HCT116 (cell line): ENCODE measurements at regions not wholly inside any gene's neighbourhood (a gene's known extent, or its start where the extent isn't known, plus 50 kb on each side); places are given as distances from the start of the nearest gene placed in this dataset.

Experiments used
- ATAC-seq: fragments of 200-7000 bp; cut with Tn5 transposase; 2 replicates; pipeline ENCODE4 v1.9.1; 2020; ENCODE audit warnings: mild to moderate bottlenecking, moderate library complexity
- BruUV-seq: library from RNA; stranded (reverse); fragments of 400-500 nt; replicated peaks from 2 replicates; lab custom pipeline; 2021; lab: Mats Ljungman, UMichigan
- CTCF ChIA-PET: fragments of 300-600 bp; sonication (Branson Sonifier 250); formaldehyde crosslinking; loops from one replicate; lab custom pipeline; 2021; ENCODE audit warnings: antibody characterized with exemption; lab: Charles Lee
- POLR2A ChIA-PET: fragments of 300-600, 350-600 bp; sonication (Branson Sonifier 250); formaldehyde crosslinking; loops from one replicate; lab custom pipeline; 2021; ENCODE audit warnings: antibody characterized with exemption; lab: Charles Lee
- RAD21 ChIA-PET, 2 experiments: fragments of 300-600 bp; sonication (Branson Sonifier 250); formaldehyde crosslinking; loops; one replicate each; lab custom pipeline; 2023; ENCODE audit warnings: low total read pairs in 2 of 2; ENCODE audit not compliant: uncharacterized antibody in 2 of 2, unreplicated experiment in 2 of 2, low non-redundant PET in 1 of 2; lab: Charles Lee
- DNase-seq: peaks from one replicate; pipeline ENCODE4 v3.0.0-alpha.2; 2010; ENCODE audit warnings: low read depth, low spot score
- H2AFZ ChIP-seq: fragments of 200-600 bp; shearing (Covaris generic), sonication (generic); 2 replicates; pipeline ENCODE4 v1.6.1; 2017; ENCODE audit warnings: low read depth, mixed run types, mixed read lengths, antibody characterized with exemption, low read length; ENCODE audit not compliant: poor library complexity, severe bottlenecking
- H3K27ac ChIP-seq: 2 replicates; pipeline ENCODE4 v1.5.1; 2012; ENCODE audit warnings: low read depth, low read length
- H3K27me3 ChIP-seq: fragments of 200-600 bp; sonication (generic); 2 replicates; pipeline ENCODE4 v1.6.1; 2016; ENCODE audit warnings: mixed run types, low read length, mixed read lengths; ENCODE audit not compliant: insufficient read depth
- H3K36me3 ChIP-seq, 2 experiments: fragments of 200-500 bp in 1 of 2; fragments of 200-600 bp in 1 of 2; sonication (Bioruptor generic) in 1 of 2; sonication (generic) in 1 of 2; 2 replicates each; pipeline versions ENCODE4 v1.5.1 to v1.6.1; 2014 to 2016; ENCODE audit warnings: low read length in 2 of 2, inconsistent platforms in 1 of 2, mixed read lengths in 1 of 2, mixed run types in 1 of 2; ENCODE audit not compliant: insufficient read depth in 2 of 2, control insufficient read depth in 1 of 2
- H3K4me1 ChIP-seq, 2 experiments: fragments of 200-600 bp in 1 of 2; sonication (generic) in 1 of 2; 2 replicates each; pipeline versions ENCODE4 v1.5.1 to v1.6.1; 2012 to 2017; ENCODE audit warnings: low read length in 2 of 2, inconsistent platforms in 1 of 2, mild to moderate bottlenecking in 1 of 2, mixed read lengths in 1 of 2, mixed run types in 1 of 2, moderate library complexity in 1 of 2; ENCODE audit not compliant: insufficient read depth in 2 of 2, control insufficient read depth in 1 of 2
- H3K4me2 ChIP-seq: fragments of 200-600 bp; sonication (generic); 2 replicates; pipeline ENCODE4 v1.6.1; 2017; ENCODE audit warnings: mixed run types, low read length, mixed read lengths
- H3K4me3 ChIP-seq, 2 experiments: fragments of 200-600 bp in 1 of 2; sonication (generic) in 1 of 2; replicated peaks in 1 of 2; 2 replicates each; pipeline ENCODE4 v1.5.1; 2011 to 2016; ENCODE audit warnings: low read length in 2 of 2, control low read depth in 1 of 2, low read depth in 1 of 2, mild to moderate bottlenecking in 1 of 2, mixed read lengths in 1 of 2, mixed run types in 1 of 2
- H3K79me2 ChIP-seq: fragments of 200-600 bp; sonication (generic); 2 replicates; pipeline ENCODE4 v1.6.1; 2017; ENCODE audit warnings: mild to moderate bottlenecking, mixed run types, low read length, moderate library complexity, mixed read lengths; ENCODE audit not compliant: insufficient read depth
- H3K9ac ChIP-seq: fragments of 200-600 bp; sonication (generic); 2 replicates; pipeline ENCODE4 v1.6.1; 2016; ENCODE audit warnings: low read length, mixed read lengths
- H3K9me2 ChIP-seq: fragments of 200-600 bp; sonication (generic), shearing (Covaris generic); 2 replicates; pipeline ENCODE4 v1.6.1; 2017; ENCODE audit warnings: mixed run types, mild to moderate bottlenecking, moderate library complexity; ENCODE audit not compliant: insufficient read depth
- H3K9me3 ChIP-seq, 2 experiments: fragments of 200-500 bp in 1 of 2; fragments of 200-600 bp in 1 of 2; sonication (Bioruptor generic) in 1 of 2; sonication (generic) in 1 of 2; 2 replicates each; pipeline ENCODE4 v1.6.1; 2014 to 2017; ENCODE audit warnings: low read length in 2 of 2, mixed read lengths in 2 of 2, inconsistent platforms in 1 of 2, low read depth in 1 of 2, mild to moderate bottlenecking in 1 of 2, mixed run types in 1 of 2, moderate library complexity in 1 of 2; ENCODE audit not compliant: control insufficient read depth in 1 of 2, insufficient read depth in 1 of 2
- H4K20me1 ChIP-seq: fragments of 200-600 bp; sonication (generic), shearing (Covaris generic); 2 replicates; pipeline ENCODE4 v1.6.1; 2017; ENCODE audit warnings: mixed run types, mild to moderate bottlenecking, moderate library complexity; ENCODE audit not compliant: insufficient read depth
- CBX3 ChIP-seq: IDR thresholded peaks from 2 replicates; pipeline ENCODE4 v1.6.1; 2012; ENCODE audit warnings: low read depth
- EGR1 ChIP-seq: IDR thresholded peaks from 2 replicates; pipeline ENCODE4 v1.6.1; 2012; ENCODE audit warnings: low read depth
- FOSL1 ChIP-seq: IDR thresholded peaks from 2 replicates; pipeline ENCODE4 v1.6.1; 2012; ENCODE audit warnings: low read depth
- JUND ChIP-seq: IDR thresholded peaks from 2 replicates; pipeline ENCODE4 v1.6.1; 2012
- REST ChIP-seq: IDR thresholded peaks from 2 replicates; pipeline ENCODE4 v1.6.1; 2012; ENCODE audit warnings: low read depth
- SIN3A ChIP-seq: IDR thresholded peaks from 2 replicates; pipeline ENCODE4 v1.6.1; 2012; ENCODE audit warnings: low read depth
- SP1 ChIP-seq: IDR thresholded peaks from 2 replicates; pipeline ENCODE4 v1.6.1; 2012; ENCODE audit warnings: low read depth
- SRF ChIP-seq: IDR thresholded peaks from 2 replicates; pipeline ENCODE4 v1.6.1; 2012; ENCODE audit warnings: low read depth
- ZNF274 ChIP-seq: fragments of 200-500 bp; sonication (Bioruptor generic); IDR thresholded peaks from 2 replicates; pipeline ENCODE4 v1.6.1; 2014; ENCODE audit warnings: mild to moderate bottlenecking, low read depth, low read length, inconsistent platforms
- intact Hi-C: fragments of 100-400 bp; cut with micrococcal nuclease; formaldehyde crosslinking; loops from 2 replicates; pipeline ENCODE4 v1.10.0; 2022

GRCh38 chr22:27413702-27414101 lies 387.9 kb downstream of the MN1 start:
- no peak for TF ChIP-seq SRF
- no peak for TF ChIP-seq CBX3
- TF ChIP-seq SP1 = no peak
- TF ChIP-seq JUND = no peak
- no peak for TF ChIP-seq EGR1
- TF ChIP-seq FOSL1 = no peak
- TF ChIP-seq REST = no peak
- no peak for TF ChIP-seq SIN3A
- no peak for TF ChIP-seq ZNF274
- Histone ChIP-seq H3K4me2 (no peak overlapping the region), H3K79me2 (no peaks in the 10 kb centered on the region), H3K27me3 (peaks cover 12% of the 10 kb centered on the region), H2AFZ (no peak overlapping the region), H3K4me3 (no peak overlapping the region), H3K9ac (no peak overlapping the region), H3K36me3 (no peaks in the 10 kb centered on the region), H3K4me1 (no peaks in the 10 kb centered on the region), H3K9me3 (no peaks in the 10 kb centered on the region), H4K20me1 (no peaks in the 10 kb centered on the region), H3K9me2 (no peaks in the 10 kb centered on the region), H3K27ac (no peak overlapping the region)
- intact Hi-C loops = no loop called here
- ATAC-seq (no peak), DNase-seq (no peak)
- BruUV-seq = no TSS peak
- ChIA-PET RAD21 (no interaction called here), CTCF (interaction anchor here (1.4 kb wide), 1 partner anchor 9 kb away, joined by 3 read pairs; no protein-coding TSS in a partner anchor), POLR2A (interaction anchor here (0.9 kb wide), 1 partner anchor 61 kb away, joined by 3 read pairs; no protein-coding TSS in a partner anchor)
